Astrocyte (in vitro differentiated cells and primary cell): ENCODE measurements at regions not wholly inside any gene's neighbourhood (a gene's known extent, or its start where the extent isn't known, plus 50 kb on each side); places are given as distances from the start of the nearest gene placed in this dataset.

Experiments used
- CTCF ChIP-seq: IDR thresholded peaks from 2 replicates; pipeline ENCODE4 v1.5.1; 2011; ENCODE audit warnings: low read depth, mild to moderate bottlenecking, inconsistent platforms, low read length, moderate library complexity; ENCODE audit not compliant: insufficient read depth
- EZH2 ChIP-seq: IDR thresholded peaks from 2 replicates; pipeline ENCODE4 v1.6.1; 2012; ENCODE audit warnings: mild to moderate bottlenecking, low read length, inconsistent platforms; ENCODE audit not compliant: insufficient read depth

- TF ChIP-seq CTCF (no peak), EZH2 (no peak)
Measured at GRCh38 chr3:28081533-28081947, 159.9 kb upstream of the CMC1 start.
